ENCODE measurements at regions not wholly inside any gene's neighbourhood (a gene's known extent, or its start where the extent isn't known, plus 50 kb on each side); places are given as distances from the start of the nearest gene placed in this dataset.

- CTCF ChIA-PET = no interaction called here
- no peak overlapping the region for H3K4me3 ChIP-seq (ENCODE audit: low read depth, low read length)
- TF ChIP-seq CTCF (IDR thresholded peaks at IDR 0.05; ENCODE audit: insufficient read depth, low read length, missing control alignments) = no peak
- POLR2A ChIA-PET = no interaction called here
- no peak for DNase-seq (ENCODE audit: low read depth, low spot score)
These were observed 500.2 kb downstream of the STIM2 start for GRCh38 chr4:27360790-27361267.

GRCh38 chr4:27364509-27364908 lies 503.9 kb downstream of the STIM2 start:
- TF ChIP-seq CTCF (IDR thresholded peaks at IDR 0.05; ENCODE audit: insufficient read depth, low read length, missing control alignments) = no peak
- no peak overlapping the region for H3K4me3 ChIP-seq (ENCODE audit: low read depth, low read length)
- ChIA-PET CTCF (no interaction called here), POLR2A (no interaction called here)
- no peak for DNase-seq (ENCODE audit: low read depth, low spot score)

- H3K4me3 ChIP-seq (ENCODE audit: low read depth, low read length) = no peak overlapping the region
- ChIA-PET POLR2A (no interaction called here), CTCF (no interaction called here)
- no peak for DNase-seq (ENCODE audit: low read depth, low spot score)
- no peak for TF ChIP-seq CTCF (IDR thresholded peaks at IDR 0.05; ENCODE audit: insufficient read depth, low read length, missing control alignments)
These were observed 505.6 kb downstream of the STIM2 start for GRCh38 chr4:27366104-27366823.

GRCh38 chr4:27368781-27369180 lies 508.1 kb downstream of the STIM2 start:
- POLR2A ChIA-PET = no interaction called here
- CTCF ChIA-PET = no interaction called here

DNA sequence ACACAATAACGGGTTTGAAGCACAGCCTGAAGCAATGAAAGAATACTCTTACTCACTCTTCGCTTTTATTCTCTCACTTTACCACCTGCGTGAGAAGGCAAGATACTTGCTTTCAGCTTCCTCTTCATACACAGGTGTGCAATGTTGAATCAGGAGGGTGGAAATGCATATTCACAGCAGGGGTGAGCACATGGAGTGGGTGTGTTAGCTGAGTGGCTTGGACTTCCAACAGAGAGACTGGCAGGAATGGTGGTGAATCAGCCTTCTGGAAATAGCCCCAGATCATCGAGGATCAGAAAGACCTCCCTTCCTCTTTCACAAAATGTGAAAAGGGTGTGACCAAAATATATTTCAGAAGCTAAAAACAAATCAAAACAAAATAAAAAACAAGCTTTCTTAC lies 521.2 kb downstream of the STIM2 start:
- ChIA-PET POLR2A (no interaction called here), CTCF (no interaction called here)
- DNase-seq (ENCODE audit: low read depth, low spot score) = no peak
- no peak overlapping the region for H3K4me3 ChIP-seq (ENCODE audit: low read depth, low read length)
- TF ChIP-seq CTCF (IDR thresholded peaks at IDR 0.05; ENCODE audit: insufficient read depth, low read length, missing control alignments) = no peak

More at GRCh38 chr4:27368781-27369180, 508.1 kb downstream of the STIM2 start:
- DNase-seq (ENCODE audit: low read depth, low spot score) = no peak
- no peak for TF ChIP-seq CTCF (IDR thresholded peaks at IDR 0.05; ENCODE audit: insufficient read depth, low read length, missing control alignments)
- H3K4me3 ChIP-seq (ENCODE audit: low read depth, low read length) = no peak overlapping the region

GRCh38 chr4:27387711-27388110 lies 527.1 kb downstream of the STIM2 start:
- CTCF ChIA-PET = no interaction called here
- no peak for DNase-seq (ENCODE audit: low read depth, low spot score)
- H3K4me3 ChIP-seq (ENCODE audit: low read depth, low read length) = no peak overlapping the region
- POLR2A ChIA-PET = no interaction called here
- no peak for TF ChIP-seq CTCF (IDR thresholded peaks at IDR 0.05; ENCODE audit: insufficient read depth, low read length, missing control alignments)
